NCI-H187 (cell line): ENCODE measurements at regions not wholly inside any gene's neighbourhood (a gene's known extent, or its start where the extent isn't known, plus 50 kb on each side); places are given as distances from the start of the nearest gene placed in this dataset.

ENCODE experiments used
- DNase-seq, 2 experiments: peaks; one replicate each; lab custom pipeline; 2025; lab: John Stamatoyannopoulos, UW

- no peak for DNase-seq
Measured at GRCh38 chr11:113634940-113635575, 71.0 kb downstream of the TMPRSS5 start.

GRCh38 chr11:113632981-113633380 lies 73.1 kb downstream of the TMPRSS5 start:
- no peak for DNase-seq

DNA sequence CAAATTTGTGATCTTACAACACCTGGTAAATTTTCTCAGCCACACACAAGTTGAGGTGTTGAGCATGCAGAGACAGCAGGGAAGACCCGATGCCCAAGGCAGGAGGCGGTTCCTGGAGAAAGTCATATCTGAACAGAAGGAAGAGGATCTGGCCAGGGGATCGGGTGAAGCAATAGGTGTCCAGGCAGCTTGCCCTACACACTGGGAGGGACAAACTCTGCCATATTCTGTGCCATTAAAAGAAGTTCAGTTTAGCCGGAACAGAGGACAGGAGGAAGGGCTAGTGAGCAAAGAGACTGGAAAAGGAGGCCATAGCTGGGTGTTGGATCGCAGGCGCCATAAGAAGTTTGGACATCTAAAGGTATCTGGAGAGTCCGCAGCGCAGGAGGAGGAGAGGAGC lies 76.5 kb downstream of the TMPRSS5 start:
- no peak for DNase-seq

- DNase-seq = no peak
Measured at GRCh38 chr11:113628912-113629311, 77.2 kb downstream of the TMPRSS5 start.

DNA sequence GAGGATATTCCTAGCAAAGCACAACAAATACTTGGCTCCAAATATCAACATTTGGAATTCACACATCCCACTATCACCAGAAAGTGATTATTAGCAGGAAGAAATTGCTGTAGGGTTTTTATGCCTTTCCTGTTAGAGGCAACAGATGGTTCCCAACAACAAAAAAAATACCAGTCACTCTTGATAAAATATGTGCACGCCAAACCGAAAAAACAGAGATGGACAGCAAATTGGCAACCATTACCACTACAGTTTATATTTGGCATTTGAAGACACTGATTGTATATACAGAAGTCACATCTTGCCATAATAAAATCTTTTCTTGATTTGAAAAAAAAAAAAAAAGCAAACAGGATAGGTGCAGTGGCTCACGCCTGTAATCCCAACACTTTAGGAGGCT lies 78.2 kb downstream of the TMPRSS5 start:
- DNase-seq = no peak

DNA sequence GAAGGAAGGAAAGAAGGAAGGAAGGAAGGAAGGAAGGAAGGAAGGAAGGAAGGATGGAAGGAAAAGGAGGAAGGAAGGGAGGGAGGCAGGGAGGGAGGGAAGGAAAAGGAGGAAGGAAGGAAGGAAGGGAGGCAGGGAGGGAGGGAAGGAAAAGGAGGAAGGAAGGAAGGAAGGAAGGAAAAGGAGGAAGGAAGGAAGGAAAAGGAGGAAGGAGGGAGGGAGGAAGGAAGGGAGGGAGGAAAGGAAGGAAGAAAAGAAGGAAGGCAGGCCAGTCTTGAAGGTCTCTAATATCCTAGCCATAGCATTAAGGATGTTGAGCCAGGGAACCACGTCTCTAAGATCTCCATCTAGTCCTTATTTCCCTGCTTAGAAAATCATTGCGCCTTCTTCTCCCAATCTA lies 78.8 kb downstream of the TMPRSS5 start:
- no peak for DNase-seq

DNA sequence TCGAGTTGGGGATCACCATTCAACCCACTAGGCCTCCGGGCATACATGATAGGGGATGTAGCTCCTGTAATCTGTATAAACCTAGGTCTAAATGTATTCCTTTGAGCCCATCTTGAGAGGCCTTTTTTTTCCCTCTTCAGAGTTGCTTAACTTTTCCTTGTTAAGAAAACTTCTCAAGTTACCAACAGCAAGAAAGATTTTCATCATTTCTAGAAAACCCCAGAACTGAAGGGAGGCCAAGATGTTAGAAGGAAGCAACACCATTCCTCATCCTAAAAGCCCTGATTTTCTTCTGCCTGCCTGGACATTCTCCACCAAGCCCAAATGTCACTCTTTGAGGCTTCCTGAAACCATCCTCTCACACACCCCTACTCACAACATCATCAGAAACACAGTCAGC lies 79.4 kb downstream of the TMPRSS5 start:
- no peak for DNase-seq

DNA sequence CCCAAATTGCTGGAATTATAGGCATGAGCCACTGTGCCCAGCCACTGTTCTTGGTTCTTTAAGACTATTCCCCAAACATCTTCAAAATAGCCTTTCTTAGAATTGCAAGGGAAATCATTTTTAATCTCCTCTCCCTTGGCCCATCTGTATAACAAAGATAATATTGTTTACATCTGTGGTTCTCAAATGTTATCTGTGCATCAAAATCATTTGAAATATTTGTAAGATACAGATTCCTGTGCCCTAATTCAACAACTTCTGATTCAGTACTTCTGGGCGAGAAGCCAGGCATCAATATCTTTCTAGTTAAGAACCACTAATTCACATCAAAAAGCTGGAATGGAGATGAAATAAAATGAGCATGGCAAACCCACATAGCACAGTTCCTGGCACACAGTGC lies 83.0 kb downstream of the TMPRSS5 start:
- no peak for DNase-seq

GRCh38 chr11:113618360-113618759 lies 87.7 kb downstream of the TMPRSS5 start:
- DNase-seq = no peak

GRCh38 chr11:113615773-113616172 lies 90.3 kb downstream of the TMPRSS5 start:
- DNase-seq = no peak

DNA sequence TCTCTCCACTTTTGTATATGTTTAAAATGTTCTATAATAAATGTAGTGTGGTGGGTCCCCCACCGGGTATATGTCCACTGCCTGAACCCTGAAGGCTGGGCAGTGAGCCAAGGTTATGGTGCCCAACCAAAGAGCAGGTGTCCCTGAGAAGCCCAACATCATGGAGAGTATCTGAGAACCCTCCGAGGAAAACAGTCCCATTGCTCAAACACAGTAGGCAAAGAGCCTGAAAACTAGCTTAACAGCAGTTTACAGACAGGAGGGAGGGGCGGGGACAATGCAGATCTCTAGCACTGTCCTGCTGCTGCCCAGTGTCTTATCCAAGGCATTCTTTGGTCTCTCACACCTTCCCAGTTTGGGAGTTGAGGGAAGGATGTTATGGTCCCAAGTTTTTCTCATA lies 91.0 kb downstream of the TMPRSS5 start:
- DNase-seq = no peak

- no peak for DNase-seq
Measured at GRCh38 chr11:113614097-113614496, 92.0 kb downstream of the TMPRSS5 start.

- DNase-seq = no peak
Measured at GRCh38 chr11:113613619-113614018, 92.5 kb downstream of the TMPRSS5 start.

DNA sequence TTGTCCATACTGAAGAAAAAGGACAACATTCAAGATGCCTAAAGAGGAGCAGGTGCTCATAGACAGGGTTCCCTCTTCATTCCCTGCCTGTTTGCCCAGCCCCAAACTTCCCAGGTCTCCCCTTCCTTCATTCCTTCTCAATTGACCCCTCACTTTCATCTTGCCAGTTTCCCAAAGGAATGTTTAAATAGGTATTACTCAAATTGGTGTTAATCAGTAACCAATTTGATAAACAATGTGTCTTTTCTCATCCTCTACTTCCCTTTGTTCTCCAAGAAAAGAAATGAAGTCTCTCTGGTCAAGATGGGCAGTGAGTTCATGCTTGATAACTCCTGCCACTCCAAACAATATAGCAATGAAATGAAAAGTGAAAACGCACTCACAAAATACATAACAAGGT lies 101.9 kb downstream of the TMPRSS5 start:
- no peak for DNase-seq

DNA sequence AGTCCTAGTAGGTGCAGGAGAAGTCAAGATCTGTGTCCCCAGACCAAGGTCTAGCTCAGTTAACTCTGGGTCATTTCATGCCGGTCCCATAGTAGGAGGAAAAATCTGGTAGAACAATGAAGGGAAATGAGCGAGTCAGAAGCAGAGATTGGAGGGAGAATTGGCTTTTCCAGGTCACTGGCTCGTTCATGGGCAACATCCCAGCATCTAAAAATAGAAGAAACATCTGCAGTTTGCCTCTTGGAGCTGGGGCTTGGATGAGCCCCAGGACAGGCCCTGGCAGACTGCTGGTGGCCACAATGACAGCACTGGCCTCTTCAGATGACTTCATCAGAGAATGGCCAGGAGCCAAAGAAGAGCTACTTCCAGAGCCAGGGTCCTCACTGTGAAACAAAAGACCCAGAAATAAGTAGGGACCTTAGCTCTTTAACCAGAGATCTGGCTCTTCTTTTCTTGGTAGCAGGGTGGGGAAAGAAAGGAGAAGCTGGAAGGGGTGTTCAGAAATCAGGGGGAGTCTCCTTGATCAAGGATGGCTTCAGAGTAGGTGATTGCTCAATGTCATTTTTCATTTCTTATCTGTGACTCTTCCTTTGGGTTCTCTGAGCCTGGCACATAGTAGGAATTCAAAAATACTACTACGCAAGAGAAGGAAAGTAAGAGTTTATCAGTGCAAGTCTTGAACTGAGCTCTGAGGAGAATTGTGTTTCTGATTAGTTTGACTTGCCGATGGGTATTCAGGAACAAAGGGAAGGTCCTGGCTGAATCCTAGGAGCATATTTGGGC lies 102.6 kb downstream of the TMPRSS5 start:
- no peak for DNase-seq

DNA sequence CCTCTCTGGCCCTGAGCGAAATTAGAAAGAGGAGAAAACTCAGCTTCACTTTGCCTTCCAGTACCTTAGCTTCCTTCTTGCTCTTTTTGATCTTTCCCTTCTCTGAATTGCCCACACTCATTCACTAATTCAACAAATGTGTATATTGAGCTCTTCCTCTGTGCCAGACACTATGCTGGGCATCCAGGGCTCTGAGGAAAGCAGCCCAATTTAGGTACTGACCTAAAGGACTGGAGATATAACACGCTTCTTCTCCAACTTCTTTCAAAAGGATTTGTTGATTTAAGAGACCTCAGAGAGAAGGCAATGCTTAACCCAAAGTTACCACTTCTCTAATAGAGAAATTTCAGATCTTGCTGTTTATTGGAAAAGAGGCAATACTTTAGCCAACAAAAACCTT lies 103.6 kb downstream of the TMPRSS5 start:
- no peak for DNase-seq

- no peak for DNase-seq
Measured at GRCh38 chr11:113596658-113597057, 109.5 kb downstream of the TMPRSS5 start.

- no peak for DNase-seq
Measured at GRCh38 chr11:113595810-113596594, 110.1 kb downstream of the TMPRSS5 start.

- no peak for DNase-seq
Measured at GRCh38 chr11:113593698-113594308, 112.3 kb downstream of the TMPRSS5 start.

GRCh38 chr11:113591117-113591516 lies 115.0 kb downstream of the TMPRSS5 start:
- no peak for DNase-seq

GRCh38 chr11:113587308-113587739 lies 112.1 kb upstream of the DRD2 start:
- no peak for DNase-seq

- no peak for DNase-seq
Measured at GRCh38 chr11:113584371-113584770, 109.2 kb upstream of the DRD2 start.
